PC-9 (cell line): ENCODE measurements at regions not wholly inside any gene's neighbourhood (a gene's known extent, or its start where the extent isn't known, plus 50 kb on each side); places are given as distances from the start of the nearest gene placed in this dataset.

Source experiments
- BruUV-seq: library from RNA; stranded (reverse); fragments of 400-500 nt; replicated peaks from 2 replicates; lab custom pipeline; 2021; lab: Mats Ljungman, UMichigan
- CTCF ChIA-PET: fragments of 300-600 bp; sonication (Branson Sonifier 250); formaldehyde crosslinking; loops from one replicate; lab custom pipeline; 2022; ENCODE audit warnings: antibody characterized with exemption; lab: Charles Lee
- POLR2A ChIA-PET: fragments of 300-600 bp; sonication (Branson Sonifier 250); formaldehyde crosslinking; loops from one replicate; lab custom pipeline; 2022; ENCODE audit warnings: antibody characterized with exemption; ENCODE audit not compliant: unreplicated experiment; lab: Charles Lee
- DNase-seq, 2 experiments: peaks; one replicate each; pipeline versions ENCODE4 v3.0.0 to v3.0.0-alpha.2; 2015 to 2022; ENCODE audit warnings: mixed read lengths in 1 of 2
- H2AFZ ChIP-seq: fragments of 200-600 bp; sonication (generic); 2 replicates; pipeline ENCODE4 v1.8.1; 2017; ENCODE audit warnings: antibody characterized with exemption
- H3F3A ChIP-seq: fragments of 200-600 bp; sonication (generic); 2 replicates; pipeline ENCODE4 v1.8.1; 2017; ENCODE audit warnings: antibody characterized with exemption, mild to moderate bottlenecking, low read depth; ENCODE audit not compliant: insufficient read depth
- H3K27ac ChIP-seq: fragments of 200-600 bp; sonication (generic); 2 replicates; pipeline ENCODE4 v1.6.1; 2016; ENCODE audit warnings: mixed run types
- H3K27me3 ChIP-seq: fragments of 200-600 bp; sonication (generic); 2 replicates; pipeline ENCODE4 v1.6.1; 2016; ENCODE audit warnings: low read depth, mixed run types; ENCODE audit not compliant: insufficient read depth
- H3K36me3 ChIP-seq: fragments of 200-600 bp; sonication (generic); 2 replicates; pipeline ENCODE4 v1.6.1; 2016; ENCODE audit warnings: low read depth, mixed run types
- H3K4me1 ChIP-seq: fragments of 200-600 bp; sonication (generic); replicated peaks from 2 replicates; pipeline ENCODE4 v1.6.1; 2016; ENCODE audit warnings: mixed run types; ENCODE audit not compliant: insufficient read depth
- H3K4me2 ChIP-seq: fragments of 200-600 bp; sonication (generic); 2 replicates; pipeline ENCODE4 v1.6.1; 2017; ENCODE audit warnings: mixed run types
- H3K4me3 ChIP-seq: fragments of 200-600 bp; sonication (generic); 2 replicates; pipeline ENCODE4 v1.6.1; 2016; ENCODE audit warnings: mixed run types
- H3K79me2 ChIP-seq: fragments of 200-600 bp; sonication (generic); 2 replicates; pipeline ENCODE4 v1.6.1; 2017; ENCODE audit warnings: low read depth, mixed run types
- H3K9me2 ChIP-seq: fragments of 200-600 bp; sonication (generic); 2 replicates; pipeline ENCODE4 v1.8.1; 2017; ENCODE audit warnings: mild to moderate bottlenecking; ENCODE audit not compliant: insufficient read depth
- H3K9me3 ChIP-seq: fragments of 200-600 bp; sonication (generic); 2 replicates; pipeline ENCODE4 v1.8.1; 2016; ENCODE audit warnings: low read depth; ENCODE audit not compliant: insufficient read depth
- H4K20me1 ChIP-seq: fragments of 200-600 bp; sonication (generic); 2 replicates; pipeline ENCODE4 v1.8.1; 2017; ENCODE audit not compliant: insufficient read depth
- EZH2 ChIP-seq: fragments of 200-600 bp; sonication (generic); IDR thresholded peaks from 2 replicates; pipeline ENCODE4 v1.8.0; 2017; ENCODE audit warnings: antibody characterized with exemption, low read depth
- intact Hi-C: fragments of 100-400 bp; cut with micrococcal nuclease; formaldehyde crosslinking; loops from one replicate; pipeline ENCODE4 v1.10.0; 2022; ENCODE audit not compliant: unreplicated experiment
- TF ChIP-seq, protein P1 (sequence below): fragments of 200-600 bp; sonication (generic); conservative IDR thresholded peaks from 2 replicates; pipeline ENCODE4 v1.6.1; 2017; ENCODE audit warnings: mixed run types, antibody characterized with exemption, mild to moderate bottlenecking, moderate library complexity

DNA sequence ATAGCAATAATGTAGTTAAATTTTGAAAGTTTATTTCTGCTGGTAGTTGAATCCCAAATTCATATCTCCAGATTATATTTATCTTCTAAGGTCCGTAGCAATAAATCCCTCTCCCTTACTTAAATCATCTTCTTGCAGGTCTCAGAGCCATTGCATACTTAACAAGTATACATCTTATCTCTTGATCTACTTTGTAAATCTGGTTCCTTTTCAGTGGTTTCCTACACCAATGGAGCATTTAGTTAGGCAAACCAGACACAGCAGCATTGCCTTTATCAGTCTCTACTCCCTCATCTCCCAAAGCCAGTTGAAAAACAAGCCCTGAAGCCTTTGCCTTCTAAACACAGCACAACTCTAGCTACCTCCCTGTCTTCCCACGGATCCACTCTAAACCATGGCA lies 440.9 kb downstream of the CNTN6 start:
- POLR2A ChIA-PET, result no interaction called here
- Histone ChIP-seq H3K9me2 (no peaks in the 10 kb centered on the region), H3K27ac (no peak overlapping the region), H2AFZ (no peak overlapping the region), H3K4me1 (no peaks in the 10 kb centered on the region), H3K9me3 (no peaks in the 10 kb centered on the region), H3K4me3 (no peak overlapping the region), H3K79me2 (no peaks in the 10 kb centered on the region), H3K4me2 (no peak overlapping the region), H3K27me3 (no peaks in the 10 kb centered on the region), H3K36me3 (no peaks in the 10 kb centered on the region), H3F3A (no peaks in the 10 kb centered on the region), H4K20me1 (no peaks in the 10 kb centered on the region)
- no peak for DNase-seq
- BruUV-seq, result no TSS peak
- intact Hi-C loops, result no loop called here
- TF ChIP-seq EZH2, result no peak
- TF ChIP-seq, protein P1, sequence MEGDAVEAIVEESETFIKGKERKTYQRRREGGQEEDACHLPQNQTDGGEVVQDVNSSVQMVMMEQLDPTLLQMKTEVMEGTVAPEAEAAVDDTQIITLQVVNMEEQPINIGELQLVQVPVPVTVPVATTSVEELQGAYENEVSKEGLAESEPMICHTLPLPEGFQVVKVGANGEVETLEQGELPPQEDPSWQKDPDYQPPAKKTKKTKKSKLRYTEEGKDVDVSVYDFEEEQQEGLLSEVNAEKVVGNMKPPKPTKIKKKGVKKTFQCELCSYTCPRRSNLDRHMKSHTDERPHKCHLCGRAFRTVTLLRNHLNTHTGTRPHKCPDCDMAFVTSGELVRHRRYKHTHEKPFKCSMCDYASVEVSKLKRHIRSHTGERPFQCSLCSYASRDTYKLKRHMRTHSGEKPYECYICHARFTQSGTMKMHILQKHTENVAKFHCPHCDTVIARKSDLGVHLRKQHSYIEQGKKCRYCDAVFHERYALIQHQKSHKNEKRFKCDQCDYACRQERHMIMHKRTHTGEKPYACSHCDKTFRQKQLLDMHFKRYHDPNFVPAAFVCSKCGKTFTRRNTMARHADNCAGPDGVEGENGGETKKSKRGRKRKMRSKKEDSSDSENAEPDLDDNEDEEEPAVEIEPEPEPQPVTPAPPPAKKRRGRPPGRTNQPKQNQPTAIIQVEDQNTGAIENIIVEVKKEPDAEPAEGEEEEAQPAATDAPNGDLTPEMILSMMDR, result no peak
- CTCF ChIA-PET, result no interaction called here

DNA sequence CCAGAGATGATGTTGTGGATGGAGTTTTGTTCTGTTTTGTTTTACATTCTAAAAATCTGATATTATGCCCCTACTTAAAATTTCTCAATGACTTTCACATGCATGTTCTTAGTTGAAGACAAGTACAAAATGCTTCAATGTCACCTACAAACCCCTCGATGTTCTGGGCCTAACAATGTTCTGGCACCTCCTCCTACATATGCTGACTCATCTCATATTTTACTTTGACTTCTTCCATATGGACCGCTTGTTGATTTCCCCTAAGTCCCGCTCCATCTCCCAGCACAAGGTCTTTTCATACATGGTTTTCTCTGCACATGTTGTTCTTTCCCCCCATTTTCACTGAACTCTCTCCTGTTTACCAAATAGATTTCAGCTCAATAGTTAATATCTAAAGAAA lies 441.4 kb downstream of the CNTN6 start:
- POLR2A ChIA-PET, result no interaction called here
- no peak for DNase-seq

DNA sequence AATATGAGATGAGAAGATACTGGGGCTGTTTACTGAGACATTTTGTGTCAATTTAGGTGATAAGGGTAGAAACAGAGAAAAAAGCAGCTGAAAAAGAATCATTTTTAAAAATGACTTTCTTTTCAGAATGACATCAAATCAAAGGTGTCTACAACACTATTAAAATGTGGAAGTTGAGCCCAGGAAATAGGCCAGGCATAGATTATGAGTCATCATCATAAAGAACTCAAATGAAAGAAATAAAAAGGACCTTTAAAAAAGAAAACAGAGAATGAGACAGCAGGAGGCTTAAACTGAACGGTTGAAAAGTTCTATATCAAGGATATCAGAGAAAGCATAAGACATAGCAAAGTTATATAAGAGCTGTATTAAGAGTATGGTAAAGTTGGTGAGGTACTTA lies 442.5 kb downstream of the CNTN6 start:
- POLR2A ChIA-PET, result no interaction called here
- H3K9me3 ChIP-seq, result no peaks in the 10 kb centered on the region
- CTCF ChIA-PET, result no interaction called here

More for the DNA sequence above, 441.4 kb downstream of the CNTN6 start:
- Histone ChIP-seq H3K4me2 (no peak overlapping the region), H3K4me1 (no peaks in the 10 kb centered on the region), H3F3A (no peaks in the 10 kb centered on the region), H3K9me3 (no peaks in the 10 kb centered on the region), H2AFZ (no peak overlapping the region), H3K79me2 (no peaks in the 10 kb centered on the region), H3K4me3 (no peak overlapping the region), H3K9me2 (no peaks in the 10 kb centered on the region), H3K36me3 (no peaks in the 10 kb centered on the region), H3K27me3 (no peaks in the 10 kb centered on the region), H4K20me1 (no peaks in the 10 kb centered on the region), H3K27ac (no peak overlapping the region)
- intact Hi-C loops, result no loop called here
- no TSS peak for BruUV-seq
- TF ChIP-seq, protein P1, result no peak
- no peak for TF ChIP-seq EZH2
- CTCF ChIA-PET, result no interaction called here

More for the DNA sequence above, 442.5 kb downstream of the CNTN6 start:
- H3K27ac ChIP-seq, result no peak overlapping the region
- H3K36me3 ChIP-seq, result no peaks in the 10 kb centered on the region
- H3K79me2 ChIP-seq, result no peaks in the 10 kb centered on the region
- no peak overlapping the region for H3K4me2 ChIP-seq
- TF ChIP-seq EZH2, result no peak
- TF ChIP-seq, protein P1, result no peak
- no peak overlapping the region for H3K4me3 ChIP-seq
- intact Hi-C loops, result no loop called here
- H3K4me1 ChIP-seq, result no peaks in the 10 kb centered on the region
- no peaks in the 10 kb centered on the region for H4K20me1 ChIP-seq
- BruUV-seq, result no TSS peak
- no peak for DNase-seq
- no peaks in the 10 kb centered on the region for H3K27me3 ChIP-seq
- H2AFZ ChIP-seq, result no peak overlapping the region
- no peaks in the 10 kb centered on the region for H3K9me2 ChIP-seq
- no peaks in the 10 kb centered on the region for H3F3A ChIP-seq
